ENCODE measurements at regions not wholly inside any gene's neighbourhood (a gene's known extent, or its start where the extent isn't known, plus 50 kb on each side); places are given as distances from the start of the nearest gene placed in this dataset.

DNA sequence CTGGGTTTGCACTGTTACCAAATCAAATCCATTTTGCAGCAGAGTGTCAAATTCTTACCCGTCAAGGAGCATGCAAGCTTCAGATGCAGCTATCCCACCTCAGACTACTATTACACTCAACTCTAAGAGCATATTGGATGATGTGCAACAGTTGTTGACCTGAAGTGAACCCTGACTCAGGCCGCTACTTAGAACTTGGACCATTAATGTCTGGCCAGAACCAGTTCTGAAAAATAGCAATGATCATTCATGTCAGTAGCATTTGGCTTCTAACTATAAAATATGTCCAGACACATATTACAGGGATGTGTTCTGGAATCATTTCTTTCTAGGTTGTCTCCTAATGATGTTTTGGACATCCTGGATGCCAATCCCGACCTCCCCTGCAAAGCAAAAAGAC, 135.5 kb upstream of the PKDCC start:
- no peak for DNase-seq (ENCODE audit: low read depth in 2 of 2)

DNA sequence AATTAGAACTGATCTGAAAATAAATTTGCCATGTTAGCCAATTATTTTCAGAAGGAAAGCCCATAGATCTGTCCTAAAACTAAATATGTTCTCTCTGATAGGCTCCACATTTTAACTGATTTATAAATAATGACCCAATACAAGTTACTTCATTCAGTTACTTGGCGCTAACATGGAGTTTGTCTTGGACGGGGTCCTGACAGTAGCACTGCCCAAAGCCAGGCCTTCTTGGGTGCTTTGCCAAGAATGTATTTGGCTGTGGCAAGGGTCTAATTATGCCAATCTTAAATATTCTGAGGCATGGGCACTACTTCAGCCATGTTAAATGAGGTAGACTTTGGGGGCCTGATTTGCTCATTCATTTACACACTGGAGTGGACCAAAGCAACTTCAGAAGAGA, 135.0 kb upstream of the PKDCC start:
- DNase-seq (ENCODE audit: low read depth in 2 of 2) = no peak

DNA sequence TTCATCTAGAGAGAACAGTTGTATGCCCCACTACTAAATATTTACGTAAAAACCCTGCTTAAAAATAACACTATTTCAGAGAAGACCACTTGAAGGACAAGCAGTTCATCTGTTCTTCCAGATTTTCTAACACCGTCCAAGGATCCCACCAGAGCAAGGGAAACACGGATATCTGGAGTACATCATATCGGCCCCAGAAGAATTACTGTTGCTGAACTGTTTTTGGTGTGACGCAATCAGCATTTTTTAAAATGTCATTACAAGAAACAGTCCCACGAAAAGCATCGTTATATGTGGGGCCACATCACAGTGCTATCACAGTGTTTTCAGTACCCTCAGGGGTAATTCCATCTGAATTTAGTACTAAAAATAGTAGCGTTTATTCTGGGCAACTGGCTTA, 134.5 kb upstream of the PKDCC start:
- no peak for DNase-seq (ENCODE audit: low read depth in 2 of 2)

DNA sequence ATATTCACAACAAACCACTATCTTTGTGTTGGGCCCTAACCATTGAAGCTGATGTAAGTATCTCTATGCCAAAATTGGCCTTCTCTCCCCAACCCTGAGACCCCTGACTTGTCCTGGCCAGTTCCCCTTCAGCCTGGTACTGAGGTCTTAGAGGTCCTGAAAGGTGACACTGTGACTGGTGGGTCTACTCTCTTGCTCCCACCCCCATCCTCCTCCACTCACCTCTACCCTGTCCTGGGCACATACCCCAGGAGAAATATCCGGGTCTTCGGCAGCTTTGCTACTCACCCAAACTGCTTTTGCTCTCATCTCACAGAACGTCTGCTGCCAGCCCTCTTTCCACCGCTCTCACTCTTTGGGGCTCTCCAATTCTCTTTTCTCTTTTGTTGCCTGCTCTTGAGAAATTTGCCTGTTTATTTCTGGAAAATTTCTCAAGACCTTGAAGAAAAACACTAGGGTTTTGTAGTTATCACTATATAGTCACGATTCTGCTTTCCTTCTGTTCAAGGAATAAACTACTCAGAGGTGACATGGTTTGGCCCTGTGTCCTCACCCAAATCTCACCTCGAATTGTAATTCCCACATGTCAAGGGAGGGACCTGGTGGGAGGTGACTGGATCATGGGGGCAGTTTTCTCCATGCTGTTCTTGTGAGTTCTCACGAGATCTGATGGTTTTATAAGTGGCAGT, 133.8 kb upstream of the PKDCC start:
- DNase-seq (ENCODE audit: low read depth in 2 of 2) = no peak

DNA sequence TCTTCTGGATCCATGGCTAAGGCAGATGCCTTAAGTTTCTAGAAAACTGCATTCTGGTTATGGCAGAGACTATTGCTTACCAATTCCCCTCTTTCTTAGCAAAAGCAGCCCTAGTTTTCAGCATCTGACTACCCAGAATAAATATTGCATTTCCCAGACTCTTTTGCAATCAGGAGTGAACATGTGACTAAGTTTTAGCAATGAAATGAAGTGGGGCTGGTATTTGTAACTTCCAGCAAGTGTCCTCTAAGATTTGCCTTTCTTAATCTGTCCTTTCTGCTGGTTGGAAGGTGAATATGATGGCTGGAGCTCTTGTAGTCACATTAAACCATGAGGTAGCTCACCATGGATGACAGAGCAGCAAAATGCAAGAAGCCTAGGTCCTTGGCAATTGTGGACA, 132.9 kb upstream of the PKDCC start:
- DNase-seq (ENCODE audit: low read depth in 2 of 2) = no peak

DNA sequence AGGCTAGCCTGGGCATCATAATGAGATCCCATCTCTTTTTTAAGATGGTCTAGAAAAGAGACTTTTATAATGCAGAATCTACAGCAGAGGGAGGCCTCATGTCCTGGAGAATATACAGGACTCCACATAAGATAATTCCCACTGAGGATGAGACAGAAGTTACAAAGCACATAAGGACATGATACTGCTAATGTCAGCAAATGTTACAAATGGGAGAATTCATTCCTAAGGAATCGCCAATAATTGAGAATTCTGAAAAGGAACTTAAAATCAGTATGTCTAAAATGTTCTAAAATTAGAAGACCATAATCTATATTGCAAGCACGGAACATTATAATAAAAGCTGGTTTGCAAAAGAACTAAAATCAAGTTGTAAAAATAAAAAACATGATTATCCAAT, 131.6 kb upstream of the PKDCC start:
- no peak for DNase-seq (ENCODE audit: low read depth in 2 of 2)

DNA sequence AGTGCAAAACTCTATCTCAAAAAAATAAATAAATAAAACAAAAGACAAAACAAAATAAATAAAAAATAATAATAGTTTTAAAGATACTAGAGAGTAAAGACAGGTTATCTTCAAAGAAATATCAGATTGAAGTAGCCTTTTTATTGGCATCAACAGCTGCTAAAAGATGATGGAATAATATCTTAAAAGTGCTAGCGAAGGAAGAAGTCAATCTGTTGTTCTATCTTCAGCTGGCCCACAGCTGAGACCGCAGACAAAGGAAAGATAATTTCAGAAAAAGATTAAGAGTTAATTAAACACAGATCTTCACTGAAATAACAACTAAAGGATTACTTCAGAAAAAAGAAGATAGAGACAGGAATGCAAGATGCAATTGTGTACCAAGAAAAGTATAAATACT, 130.2 kb upstream of the PKDCC start:
- DNase-seq (ENCODE audit: low read depth in 2 of 2) = no peak

DNA sequence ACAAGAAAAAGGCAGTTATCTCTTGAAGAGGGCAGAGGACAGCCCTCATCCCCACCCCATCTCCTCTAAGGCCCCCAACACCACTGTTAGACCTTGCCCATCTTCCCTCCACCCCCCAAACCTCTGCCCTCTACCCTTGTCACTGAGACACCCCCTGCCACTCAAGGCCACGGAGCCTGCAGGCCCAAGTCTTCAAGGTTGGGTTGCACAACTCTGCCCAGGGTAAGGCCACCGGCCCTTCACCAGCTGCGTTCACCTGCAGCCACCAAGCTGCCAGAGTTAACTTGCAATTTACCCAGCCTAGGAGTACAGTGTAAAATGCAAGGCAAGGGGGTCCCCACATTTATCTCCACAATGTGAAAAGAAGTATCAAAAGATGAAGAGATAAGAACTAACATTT, 128.7 kb upstream of the PKDCC start:
- no peak for DNase-seq (ENCODE audit: low read depth in 2 of 2)

DNA sequence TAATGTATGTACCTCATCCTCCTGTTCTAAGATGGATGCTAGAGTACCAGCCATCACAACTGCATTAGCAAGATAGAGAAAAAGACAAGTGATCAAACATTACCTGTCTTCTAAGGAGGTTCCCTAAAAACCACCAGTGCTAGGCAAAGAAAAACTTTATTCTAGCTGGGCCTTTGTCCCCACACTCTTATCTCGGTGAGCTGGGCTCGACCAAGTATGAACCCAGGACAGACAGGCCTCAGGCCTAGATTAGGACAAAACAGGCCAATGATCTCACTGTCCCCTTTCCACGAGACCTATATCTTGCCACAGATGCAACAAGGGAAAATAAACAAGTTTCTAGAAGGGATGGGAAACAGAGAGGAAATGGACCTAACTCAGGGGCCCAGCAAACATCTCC, 127.6 kb upstream of the PKDCC start:
- DNase-seq (ENCODE audit: low read depth in 2 of 2) = no peak

DNA sequence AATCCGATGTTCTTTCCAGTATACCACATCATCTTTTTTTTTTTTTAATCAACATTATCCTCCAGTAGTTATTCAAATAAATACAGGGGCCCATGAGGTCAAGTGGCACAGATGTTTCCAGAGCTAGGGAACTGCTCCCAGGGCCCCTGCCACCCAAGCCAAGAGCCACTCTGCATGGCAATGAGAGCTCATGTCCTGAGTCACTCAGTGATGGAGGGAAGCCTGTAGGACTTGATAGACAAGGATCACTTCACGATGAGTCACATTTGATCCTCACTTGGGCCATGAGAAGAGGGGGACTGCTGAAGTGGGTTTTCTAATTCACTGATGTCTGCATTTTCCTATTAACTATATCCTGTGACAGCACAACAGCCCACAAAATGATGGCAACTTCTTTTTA, 127.0 kb upstream of the PKDCC start:
- DNase-seq (ENCODE audit: low read depth in 2 of 2) = no peak

DNA sequence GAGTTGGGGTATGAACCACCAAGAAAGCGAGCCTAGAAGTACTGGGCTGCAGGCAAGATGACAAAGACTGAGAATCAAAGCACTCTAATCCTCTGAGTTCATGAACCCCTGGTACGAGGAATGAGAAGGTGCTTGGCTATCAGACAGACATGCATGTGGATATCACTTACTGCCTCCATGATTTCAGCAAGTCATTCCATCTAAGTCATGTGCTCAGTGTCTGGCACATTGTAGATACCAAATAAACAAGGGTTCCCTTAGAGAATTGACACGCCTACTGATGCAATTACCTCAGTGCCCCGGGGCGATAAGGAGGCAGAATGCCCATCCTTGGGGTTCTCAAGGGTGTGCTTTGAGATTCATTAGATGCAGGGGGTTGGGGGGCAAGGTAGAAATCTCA, 125.6 kb upstream of the PKDCC start:
- DNase-seq (ENCODE audit: low read depth in 2 of 2) = no peak

DNA sequence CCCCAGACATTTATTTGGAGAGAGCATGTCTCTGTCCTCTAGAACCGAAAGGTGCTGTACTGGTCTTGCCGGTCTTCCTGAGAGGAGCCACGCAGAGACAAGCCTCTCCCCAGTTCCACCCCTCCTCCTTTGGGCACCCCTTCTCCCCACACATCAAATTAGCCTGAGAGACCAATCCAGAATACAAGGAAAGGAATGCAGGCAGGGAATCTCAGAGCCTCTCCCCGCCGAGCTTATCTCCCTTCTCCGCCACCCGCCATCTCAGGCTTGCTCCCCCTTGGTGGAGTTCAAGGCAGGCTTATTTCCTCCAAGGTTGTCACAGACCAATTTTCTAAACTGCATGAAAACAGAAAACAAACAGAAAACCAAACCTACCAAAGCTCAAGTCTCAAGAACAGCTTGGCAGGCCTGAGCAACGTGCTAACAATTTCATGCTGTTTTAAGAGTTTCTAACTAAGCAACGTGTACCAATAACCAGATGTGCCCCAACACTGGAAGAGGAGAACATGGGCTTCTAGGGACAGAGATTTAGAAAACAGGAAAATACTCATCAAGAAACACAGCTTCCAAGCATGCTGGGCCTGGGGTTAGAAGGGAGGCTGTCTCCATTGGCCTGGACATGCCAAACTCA, 124.5 kb upstream of the PKDCC start:
- DNase-seq (ENCODE audit: low read depth in 2 of 2) = no peak

DNA sequence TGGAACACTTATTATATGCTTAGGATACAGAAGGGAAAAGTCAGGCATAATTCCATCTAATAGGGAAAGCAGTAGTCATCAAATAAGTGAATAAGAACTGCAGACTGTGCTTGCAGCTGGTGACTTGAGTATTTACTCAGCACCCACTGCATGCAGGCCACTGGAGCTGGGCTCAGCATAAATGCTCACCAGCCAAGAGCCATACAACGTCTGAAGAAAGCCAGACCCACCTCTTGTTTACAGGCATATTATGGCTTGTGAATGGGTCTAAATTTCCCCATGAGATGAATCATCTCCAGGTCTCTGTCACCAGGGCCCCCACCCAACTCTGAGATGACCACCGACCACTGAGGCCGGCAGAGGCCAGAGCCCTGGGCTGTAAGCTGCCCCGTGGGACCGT, 123.8 kb upstream of the PKDCC start:
- no peak for DNase-seq (ENCODE audit: low read depth in 2 of 2)

DNA sequence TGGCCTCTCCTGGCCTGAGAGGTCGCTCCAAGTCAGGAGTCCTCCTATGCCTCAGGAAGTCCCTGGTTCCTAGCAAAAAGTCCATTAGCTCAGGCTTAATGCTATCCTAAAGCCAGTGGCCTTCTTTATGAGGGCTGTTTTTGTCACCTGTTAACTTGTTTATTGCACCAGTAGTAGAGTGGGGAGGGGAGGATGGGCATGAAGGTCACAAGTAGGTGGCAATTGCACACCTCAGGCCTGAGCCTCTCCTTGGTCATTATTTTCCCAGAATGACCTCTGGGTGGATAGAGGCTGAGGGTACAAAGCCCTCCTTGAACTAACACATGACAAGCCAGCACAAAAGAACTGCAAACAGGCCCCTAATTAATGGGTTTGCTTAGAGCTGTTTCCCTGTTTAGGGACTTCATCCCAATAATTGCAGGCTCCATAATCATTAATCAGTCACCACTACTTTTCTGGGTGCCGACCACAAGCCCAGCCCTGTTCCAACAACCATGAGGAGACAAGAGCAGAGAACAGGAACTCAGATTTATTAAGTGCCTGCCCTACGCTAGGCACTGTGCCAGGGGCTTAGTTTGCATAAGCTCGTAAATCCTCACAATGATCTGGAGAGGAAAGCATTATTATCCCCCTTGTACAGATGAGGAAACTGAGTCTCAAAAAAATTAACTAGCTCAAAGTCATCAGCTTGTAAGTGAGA, 123.0 kb upstream of the PKDCC start:
- no peak for DNase-seq (ENCODE audit: low read depth in 2 of 2)

DNA sequence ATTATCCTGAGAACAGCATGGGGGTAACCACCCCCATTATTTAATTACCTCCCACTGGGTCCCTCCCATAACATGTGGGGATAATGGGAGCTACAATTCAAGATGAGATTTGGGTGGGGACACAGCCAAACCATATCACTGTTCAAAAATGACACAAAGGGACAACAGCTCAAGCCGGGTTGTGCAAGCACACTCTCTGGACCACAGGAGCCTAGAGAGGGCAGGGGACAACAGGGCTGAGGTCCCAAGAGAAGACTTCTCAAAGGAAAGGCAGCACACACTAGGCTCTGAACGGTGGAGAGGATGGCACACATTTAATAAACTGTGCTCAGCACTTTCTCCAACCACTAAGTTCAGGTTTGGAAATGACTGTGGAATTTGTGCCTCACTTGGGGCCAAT, 122.1 kb upstream of the PKDCC start:
- no peak for DNase-seq (ENCODE audit: low read depth in 2 of 2)

DNA sequence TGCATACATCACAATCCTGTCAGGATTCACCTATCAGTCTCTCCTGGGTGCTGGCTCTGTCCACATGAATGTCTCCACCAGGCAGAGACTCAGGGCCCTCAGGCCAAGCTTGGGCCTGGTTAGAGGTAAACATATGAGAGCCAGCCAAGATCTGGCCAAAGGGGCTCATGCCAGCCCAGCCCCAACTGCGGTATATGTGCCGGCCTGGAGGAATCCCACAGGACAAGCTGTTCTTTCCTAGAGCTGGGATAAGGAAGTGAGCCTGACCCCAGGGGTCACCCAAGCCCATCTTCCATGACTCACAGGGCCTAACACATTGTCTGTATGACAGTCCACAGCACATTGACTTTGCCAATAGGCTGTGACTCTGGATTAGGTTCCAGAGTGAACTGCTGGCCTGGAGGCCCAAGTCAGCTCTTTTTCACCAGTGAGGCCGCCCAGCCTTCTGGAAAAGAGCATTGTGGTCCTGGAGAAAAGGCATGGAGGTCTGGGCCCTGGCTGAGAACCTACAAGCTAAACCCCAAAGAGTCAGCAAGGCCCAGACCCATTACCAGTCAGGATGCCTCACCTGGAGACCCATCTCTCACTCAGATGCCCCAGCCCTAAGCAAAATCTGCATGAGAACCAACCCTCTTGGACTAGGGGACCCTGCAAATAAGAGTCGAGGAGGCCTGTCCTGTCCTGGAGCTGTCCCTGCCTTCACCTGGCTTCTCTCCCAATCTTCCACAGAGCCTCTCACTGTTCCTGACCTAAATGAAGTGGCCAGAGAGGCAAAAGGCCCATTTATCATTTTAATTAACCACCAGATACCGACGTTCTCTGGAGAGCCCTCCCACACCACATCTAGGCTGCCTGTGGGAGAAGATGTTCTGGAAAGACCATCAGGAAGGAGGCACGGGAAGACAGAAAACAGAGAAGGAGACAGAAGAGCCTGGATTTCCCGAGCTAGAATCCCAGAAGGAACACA, 120.9 kb upstream of the PKDCC start:
- DNase-seq (ENCODE audit: low read depth in 2 of 2) = no peak

DNA sequence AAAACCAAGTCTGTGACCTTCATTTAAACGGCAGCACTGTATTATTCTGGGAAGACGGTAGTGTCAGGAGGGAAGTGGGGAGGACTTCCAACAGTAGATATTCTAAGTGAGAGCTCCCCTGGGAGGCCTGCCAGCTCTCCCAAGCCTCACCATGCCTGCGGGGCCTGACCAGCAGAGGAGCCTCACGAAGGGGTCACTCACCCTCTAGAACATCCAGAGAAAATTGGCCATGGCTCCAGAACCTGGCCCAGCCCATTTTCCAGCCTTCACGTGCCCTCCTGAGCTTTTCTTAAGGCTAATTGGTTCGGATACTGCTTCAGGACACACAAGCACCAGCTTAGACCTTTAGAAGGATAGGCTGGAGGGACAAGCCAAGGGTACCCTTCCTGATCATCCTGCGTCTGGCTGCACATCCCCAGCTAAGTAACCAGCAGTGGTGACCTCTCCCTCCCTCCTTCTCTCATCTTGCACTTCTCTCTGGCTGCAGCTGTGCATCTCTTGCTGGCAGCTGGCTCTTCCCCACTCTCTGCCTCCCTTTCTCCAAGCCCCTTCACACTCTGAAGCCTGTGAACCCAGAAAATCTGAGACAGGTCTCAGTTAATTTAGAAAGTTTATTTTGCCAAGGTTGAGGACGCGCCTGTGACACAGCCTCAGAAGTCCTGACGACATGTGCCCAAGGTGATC, 120.1 kb upstream of the PKDCC start:
- DNase-seq (ENCODE audit: low read depth in 2 of 2) = no peak

DNA sequence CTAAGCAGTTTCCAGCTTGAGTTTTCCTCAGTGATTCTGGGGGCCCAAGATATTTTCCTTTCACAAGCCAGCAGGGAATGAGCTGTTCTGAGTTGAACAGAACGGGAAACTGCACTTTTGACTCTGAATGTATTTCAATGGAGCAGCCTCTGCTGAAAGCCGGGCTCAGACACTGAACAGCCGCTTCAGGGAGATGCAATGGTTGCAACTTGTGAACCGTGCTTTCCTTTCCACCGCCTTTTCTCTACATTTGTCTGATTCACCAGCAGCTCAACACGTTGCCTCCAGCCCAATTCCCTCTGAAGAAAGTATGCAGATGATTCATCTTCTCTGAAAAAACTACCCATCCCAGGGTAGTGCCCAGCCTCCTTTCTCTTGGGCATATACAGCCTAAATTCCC, 119.3 kb upstream of the PKDCC start:
- no peak for DNase-seq (ENCODE audit: low read depth in 2 of 2)

DNA sequence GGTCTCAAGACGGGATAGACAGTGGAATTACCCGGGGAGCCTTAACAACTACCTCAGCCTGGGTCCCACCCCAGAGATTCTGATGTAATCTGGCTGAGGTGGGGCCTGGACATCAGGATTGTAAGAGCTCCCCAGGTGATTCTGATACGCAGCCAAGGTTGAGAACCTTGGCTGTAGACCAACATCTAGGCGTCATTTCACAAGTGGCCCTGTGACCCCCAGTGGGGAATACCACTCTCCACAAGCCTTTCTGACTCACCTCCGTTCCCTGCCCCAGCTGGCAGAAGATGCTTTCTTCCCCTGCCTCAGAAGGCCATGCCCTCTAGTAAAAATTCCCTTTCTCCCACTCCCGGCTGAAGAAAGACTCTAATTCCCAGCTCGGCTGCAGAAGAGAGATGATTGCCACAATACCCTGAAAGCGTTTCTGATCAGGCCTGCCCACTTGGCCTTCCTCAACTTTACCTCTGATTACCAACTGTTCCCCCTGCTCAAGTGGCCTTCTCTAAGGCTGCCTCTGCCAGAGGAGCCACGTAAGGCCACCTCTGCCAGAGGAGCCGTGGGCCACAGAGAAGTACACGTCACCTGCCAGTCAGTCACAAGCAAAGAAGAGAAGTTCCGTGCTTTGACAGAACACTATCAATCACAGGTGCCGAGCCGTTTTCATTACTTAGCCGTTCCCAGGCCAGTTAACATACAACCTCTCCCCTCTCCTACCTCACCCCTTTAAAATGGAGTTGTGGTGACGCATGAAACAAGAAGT, 116.8 kb upstream of the PKDCC start:
- no peak for DNase-seq (ENCODE audit: low read depth in 2 of 2)

DNA sequence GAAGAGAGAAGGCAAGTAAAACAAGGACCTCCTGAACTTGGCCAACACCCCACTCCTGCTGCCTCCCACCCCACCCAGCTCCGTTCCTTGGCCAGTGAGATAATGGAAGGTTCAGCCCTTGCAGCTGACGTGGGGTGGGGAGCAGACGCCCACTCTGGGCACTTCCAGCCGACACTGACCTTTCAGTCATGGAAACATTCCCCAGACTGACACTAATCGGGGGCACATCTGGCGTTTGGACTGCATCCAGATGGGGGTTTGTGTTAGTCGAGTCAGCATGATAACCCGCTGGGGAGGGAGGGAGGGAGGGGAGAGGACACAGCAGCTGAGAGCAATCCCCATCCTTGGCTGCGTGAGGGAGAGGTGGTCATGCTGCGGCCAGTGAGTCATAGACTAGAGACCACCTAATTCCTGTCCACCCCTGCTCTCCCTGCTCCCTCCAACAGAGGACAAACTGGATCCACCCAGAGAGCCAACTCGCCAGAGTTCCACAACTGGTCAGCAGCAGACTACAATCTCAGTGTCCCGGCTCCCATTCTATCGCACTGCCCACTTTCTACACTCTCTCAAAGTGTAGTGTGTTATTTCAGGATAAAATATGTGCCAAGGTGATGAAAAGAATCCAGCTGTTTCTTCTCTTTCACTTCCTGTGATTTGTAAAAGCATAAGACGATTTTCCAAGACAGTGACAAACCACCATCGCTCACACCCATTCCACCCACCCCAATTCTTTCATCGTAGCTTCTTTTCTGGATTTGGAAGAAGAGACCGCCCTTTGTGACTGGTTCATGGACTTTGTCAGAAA, 115.4 kb upstream of the PKDCC start:
- no peak for DNase-seq (ENCODE audit: low read depth in 2 of 2)
